GM19438 (cell line): ENCODE measurements at regions not wholly inside any gene's neighbourhood (a gene's known extent, or its start where the extent isn't known, plus 50 kb on each side); places are given as distances from the start of the nearest gene placed in this dataset.

ENCODE experiments used
- ATAC-seq: cut with Tn5 transposase; IDR thresholded peaks from one replicate; pipeline ENCODE4 v1.9.1; 2021; ENCODE audit warnings: low read depth; ENCODE audit not compliant: unreplicated experiment

GRCh38 chr3:780505-780904 is 312.3 kb upstream of the CNTN6 start:
- no peak for ATAC-seq

- no peak for ATAC-seq
Observed at GRCh38 chr3:791442-791841, 301.4 kb upstream of the CNTN6 start.

GRCh38 chr3:792630-793029 is 300.2 kb upstream of the CNTN6 start:
- no peak for ATAC-seq

GRCh38 chr3:804211-804610 is 288.6 kb upstream of the CNTN6 start:
- ATAC-seq: no peak

GRCh38 chr3:805326-805725 is 287.5 kb upstream of the CNTN6 start:
- no peak for ATAC-seq

GRCh38 chr3:806006-806405 is 286.8 kb upstream of the CNTN6 start:
- no peak for ATAC-seq

GRCh38 chr3:816605-817004 is 276.2 kb upstream of the CNTN6 start:
- ATAC-seq: no peak

GRCh38 chr3:834679-835078 is 258.1 kb upstream of the CNTN6 start:
- ATAC-seq: no peak

- ATAC-seq: no peak
Observed at GRCh38 chr3:835096-835495, 257.7 kb upstream of the CNTN6 start.

GRCh38 chr3:839981-840380 is 252.8 kb upstream of the CNTN6 start:
- ATAC-seq: no peak

GRCh38 chr3:851098-851790 is 241.6 kb upstream of the CNTN6 start:
- peak; percentile 59 for ATAC-seq

GRCh38 chr3:852033-852432 is 240.8 kb upstream of the CNTN6 start:
- ATAC-seq: no peak

GRCh38 chr3:853489-853888 is 239.3 kb upstream of the CNTN6 start:
- peak; percentile 65 for ATAC-seq

- no peak for ATAC-seq
Observed at GRCh38 chr3:859135-859534, 233.7 kb upstream of the CNTN6 start.

GRCh38 chr3:861721-862120 is 231.1 kb upstream of the CNTN6 start:
- ATAC-seq: no peak

- no peak for ATAC-seq
Observed at GRCh38 chr3:869269-869668, 223.6 kb upstream of the CNTN6 start.

GRCh38 chr3:869734-870133 is 223.1 kb upstream of the CNTN6 start:
- no peak for ATAC-seq

- no peak for ATAC-seq
Observed at GRCh38 chr3:871651-872050, 221.2 kb upstream of the CNTN6 start.

- no peak for ATAC-seq
Observed at GRCh38 chr3:877001-877400, 215.8 kb upstream of the CNTN6 start.

GRCh38 chr3:878746-879145 is 214.1 kb upstream of the CNTN6 start:
- ATAC-seq: no peak

- ATAC-seq: no peak
Observed at GRCh38 chr3:880371-880770, 212.5 kb upstream of the CNTN6 start.

- ATAC-seq: no peak
Observed at GRCh38 chr3:882533-882932, 210.3 kb upstream of the CNTN6 start.
